K562 (cell line): ENCODE measurements at regions not wholly inside any gene's neighbourhood (a gene's known extent, or its start where the extent isn't known, plus 50 kb on each side); places are given as distances from the start of the nearest gene placed in this dataset.

ENCODE experiments used
- ATAC-seq: fragments of 200-7000 bp; cut with Tn5 transposase; 3 replicates; pipeline ENCODE4 v1.9.1; 2020; ENCODE audit warnings: moderate library complexity
- BruUV-seq: library from RNA; stranded (reverse); fragments of 400-500 nt; replicated peaks from 2 replicates; lab custom pipeline; 2021; lab: Mats Ljungman, UMichigan
- CTCF ChIA-PET: fragments of 300-600 bp; formaldehyde crosslinking; extraction: SDS; loops from one replicate; lab custom pipeline; 2021; ENCODE audit warnings: low intra/inter-chr PET ratio; lab: Yijun Ruan, JAX
- POLR2A ChIA-PET: fragments of 300-600, 350-650 bp; sonication (Branson Sonifier 250); formaldehyde crosslinking; extraction: SDS; loops from one replicate; lab custom pipeline; 2021; ENCODE audit warnings: antibody characterized with exemption, inconsistent platforms; lab: Yijun Ruan, JAX
- DNase-seq, 4 experiments: peaks; one replicate each; pipeline versions ENCODE4 v3.0.0 to v3.0.0-alpha.2; 2011 to 2018; ENCODE audit warnings: low spot score in 3 of 4, mixed read lengths in 3 of 4; ENCODE audit errors: extremely low read depth in 1 of 4
- FAIRE-seq: peaks from 2 replicates; lab custom pipeline; 2011; peaks lifted over from hg19 to GRCh38; lab: Jason Lieb, UNC
- H2AFZ ChIP-seq: 2 replicates; pipeline ENCODE4 v1.6.0; 2011; ENCODE audit warnings: low read depth, low read length, control low read depth, inconsistent platforms
- H3K27ac ChIP-seq: fragments of 200-600 bp; 3 replicates; pipeline ENCODE4 v1.8.0; 2011; ENCODE audit warnings: low read depth, mild to moderate bottlenecking, control low read depth, inconsistent platforms, low read length, moderate library complexity, mixed read lengths; ENCODE audit errors: extremely low read depth
- H3K27me3 ChIP-seq, 2 experiments: fragments of 300-600 bp in 1 of 2; 2 replicates in 1 of 2; 3 replicates in 1 of 2; pipeline versions ENCODE4 v1.6.0 to v1.8.0; 2011; ENCODE audit warnings: inconsistent platforms in 2 of 2, low read length in 2 of 2, mild to moderate bottlenecking in 1 of 2, mixed read lengths in 1 of 2, moderate library complexity in 1 of 2; ENCODE audit not compliant: control insufficient read depth in 2 of 2, insufficient read depth in 2 of 2
- H3K36me3 ChIP-seq: fragments of 300-600 bp; 3 replicates; pipeline ENCODE4 v1.8.0; 2011; ENCODE audit warnings: mild to moderate bottlenecking, low read length, inconsistent platforms; ENCODE audit not compliant: control insufficient read depth, insufficient read depth
- H3K4me1 ChIP-seq, 2 experiments: fragments of 200-600 bp in 1 of 2; replicated peaks in 1 of 2; 2 replicates in 1 of 2; 3 replicates in 1 of 2; pipeline versions ENCODE4 v1.5.1 to v1.8.0; 2011; ENCODE audit warnings: inconsistent platforms in 2 of 2, low read length in 2 of 2, mild to moderate bottlenecking in 1 of 2, mixed read lengths in 1 of 2, moderate library complexity in 1 of 2; ENCODE audit not compliant: control insufficient read depth in 2 of 2, insufficient read depth in 2 of 2
- H3K4me2 ChIP-seq: 2 replicates; pipeline ENCODE4 v1.6.1; 2011; ENCODE audit warnings: low read length, control low read depth, inconsistent platforms, mixed read lengths; ENCODE audit not compliant: insufficient read depth
- H3K4me3 ChIP-seq: fragments of 200-600 bp; sonication (generic), shearing (Covaris generic); 2 replicates; pipeline ENCODE4 v1.5.1; 2016; ENCODE audit warnings: control low read depth, inconsistent platforms
- H3K79me2 ChIP-seq: fragments of 200-600 bp; 3 replicates; pipeline ENCODE4 v1.8.0; 2011; ENCODE audit warnings: low read length, inconsistent platforms; ENCODE audit not compliant: control insufficient read depth, insufficient read depth
- H3K9ac ChIP-seq, 2 experiments: 2 replicates each; pipeline versions ENCODE4 v1.6.0 to v1.6.1; 2011; ENCODE audit warnings: low read depth in 2 of 2, low read length in 2 of 2, control low read depth in 1 of 2, inconsistent platforms in 1 of 2, mild to moderate bottlenecking in 1 of 2, mixed read lengths in 1 of 2; ENCODE audit not compliant: insufficient read depth in 1 of 2
- H3K9me1 ChIP-seq: one replicate; pipeline ENCODE4 v1.6.0; 2011; ENCODE audit warnings: inconsistent platforms, mild to moderate bottlenecking, low read length, moderate library complexity; ENCODE audit not compliant: control insufficient read depth, insufficient read depth
- H3K9me3 ChIP-seq: replicated peaks from 2 replicates; pipeline ENCODE4 v1.5.1; 2011; ENCODE audit warnings: low read depth, low read length, inconsistent platforms; ENCODE audit not compliant: control insufficient read depth, insufficient read depth
- H4K20me1 ChIP-seq: replicated peaks from 2 replicates; pipeline ENCODE4 v1.6.1; 2011; ENCODE audit warnings: low read length, inconsistent platforms, mixed read lengths; ENCODE audit not compliant: control insufficient read depth, insufficient read depth
- DNMT1 ChIP-seq: fragments of 450-650 bp; IDR thresholded peaks from 2 replicates; pipeline ENCODE4 v1.6.1; 2016; ENCODE audit warnings: antibody characterized with exemption, mild to moderate bottlenecking
- ELF1 ChIP-seq: fragments of 200-800 bp; sonication (Bioruptor generic); IDR thresholded peaks from 2 replicates; pipeline ENCODE4 v1.6.1; 2016; ENCODE audit warnings: missing genetic modification characterization, missing compliant biosample characterization
- FOXA1 ChIP-seq: fragments of 450-650 bp; IDR thresholded peaks from 2 replicates; pipeline ENCODE4 v1.6.1; 2016; ENCODE audit warnings: mild to moderate bottlenecking, borderline replicate concordance
- FOXO4 ChIP-seq: fragments of 450-650 bp; formaldehyde crosslinking; IDR thresholded peaks from 2 replicates; pipeline ENCODE4 v1.4.0; 2020; ENCODE audit warnings: mild to moderate bottlenecking, moderate library complexity
- JUNB ChIP-seq: fragments of 450-650 bp; formaldehyde crosslinking; conservative IDR thresholded peaks from 2 replicates; pipeline ENCODE4 v1.4.0; 2020; ENCODE audit warnings: mild to moderate bottlenecking
- JUND ChIP-seq, 2 experiments: IDR thresholded peaks; 2 replicates in 1 of 2; 3 replicates in 1 of 2; pipeline ENCODE4 v1.6.1; 2011; ENCODE audit warnings: borderline replicate concordance in 2 of 2, low read depth in 2 of 2, low read length in 2 of 2, improper control_type of control experiment in 1 of 2, missing biosample characterization in 1 of 2, missing genetic modification characterization in 1 of 2, missing genetic modification reagents in 1 of 2
- SRSF3 ChIP-seq: fragments of 200-400 bp; formaldehyde crosslinking; IDR thresholded peaks from 2 replicates; pipeline ENCODE4 v1.6.1; 2016; ENCODE audit warnings: mild to moderate bottlenecking, low read length, moderate library complexity; ENCODE audit not compliant: insufficient read depth
- TRIM28 ChIP-seq: fragments of 450-650 bp; IDR thresholded peaks from 2 replicates; pipeline ENCODE4 v1.6.1; 2017
- ZBTB17 ChIP-seq: fragments of 450-650 bp; formaldehyde crosslinking; IDR thresholded peaks from 2 replicates; pipeline ENCODE4 v1.4.0; 2020; ENCODE audit warnings: mild to moderate bottlenecking
- WGBS: fragments of 100-300 bp; shearing (Covaris generic); methylation state at CpG from one replicate; pipeline ENCODE4 v1.1.6; 2016; ENCODE audit warnings: low coverage, mixed read lengths; ENCODE audit not compliant: insufficient coverage; ENCODE audit errors: missing lambda C conversion rate; 5-methylcytosine and 5-hydroxymethylcytosine counted together
- in situ Hi-C: fragments of 300-500 bp; cut with MboI; formaldehyde crosslinking; loops from 4 replicates; pipeline ENCODE4 v1.15.0; 2018; ENCODE audit warnings: inconsistent platforms, mixed read lengths
- intact Hi-C: fragments of 100-400 bp; cut with micrococcal nuclease; formaldehyde crosslinking; loops from 2 replicates; pipeline ENCODE4 v1.14.2; 2022

DNA sequence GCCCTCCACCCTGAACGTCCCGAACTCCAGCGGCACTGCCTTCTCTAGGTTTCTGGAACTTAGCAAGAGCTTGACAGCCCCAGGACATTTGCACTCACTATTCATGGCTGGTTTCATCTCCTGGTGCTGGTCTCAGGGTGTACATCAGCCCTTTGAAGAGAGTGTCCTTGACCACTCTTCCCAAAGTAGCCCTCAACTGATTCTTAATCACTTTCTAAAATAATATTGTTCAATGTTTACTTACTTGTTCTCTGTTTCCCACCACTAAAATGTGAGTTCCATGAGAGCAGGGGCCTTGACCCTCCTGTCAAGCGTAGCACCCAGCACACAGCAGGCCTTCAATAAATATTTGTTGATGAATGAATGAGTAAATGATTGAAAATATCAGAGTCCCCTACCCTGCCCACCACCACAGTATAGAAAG is 262.5 kb downstream of the RHOU start:
- ATAC-seq, result no peak
- in situ Hi-C loops, result no loop called here
- no peak overlapping the region for H3K27ac ChIP-seq
- H3K79me2 ChIP-seq, result no peaks in the 10 kb centered on the region
- no peaks in the 10 kb centered on the region for H3K9me3 ChIP-seq
- intact Hi-C loops, result no loop called here
- H3K36me3 ChIP-seq, result no peaks in the 10 kb centered on the region
- peaks cover 14 to 16% of the 10 kb centered on the region in 2 experiments for H3K27me3 ChIP-seq
- no peak overlapping the region for H3K4me3 ChIP-seq
- no peaks in the 10 kb centered on the region for H4K20me1 ChIP-seq
- 5% methylated on average over 4 of the region's 4 CpGs for WGBS
- no peak overlapping the region for H2AFZ ChIP-seq
- no peak for DNase-seq
- H3K9me1 ChIP-seq, result no peaks in the 10 kb centered on the region
- no peak for FAIRE-seq
- no TSS peak for BruUV-seq
- ChIA-PET CTCF (no interaction called here), POLR2A (no interaction called here)
- TF ChIP-seq JUNB (CRISPR knock-in tag), result no peak
- TF ChIP-seq JUND (IDR thresholded peaks at IDR 0.05; ENCODE audit: borderline replicate concordance, low read depth, low read length), result no peak
- no peak for TF ChIP-seq JUND (tag; IDR thresholded peaks at IDR 0.05; ENCODE audit: borderline replicate concordance, low read depth, low read length)
- no peak for TF ChIP-seq TRIM28
- TF ChIP-seq SRSF3, result no peak
- TF ChIP-seq DNMT1, result no peak
- no peak for TF ChIP-seq ZBTB17 (CRISPR knock-in tag)
- no peak for TF ChIP-seq ELF1
- no peak for TF ChIP-seq FOXO4 (CRISPR knock-in tag)
- TF ChIP-seq FOXA1, result no peak
- peaks cover 0 to 4% of the 10 kb centered on the region in 2 experiments; a peak in 2 of 5 replicates for H3K4me1 ChIP-seq
- no peak overlapping the region for H3K4me2 ChIP-seq
- no peak overlapping the region for H3K9ac ChIP-seq
